ENCODE measurements at regions not wholly inside any gene's neighbourhood (a gene's known extent, or its start where the extent isn't known, plus 50 kb on each side); places are given as distances from the start of the nearest gene placed in this dataset.
"Not testable (repeated sequence)": the region's sequence is repeated elsewhere in the genome, so short reads cannot be mapped to it uniquely, and the experiment has no call there.

- DNase-seq, result no peak
Observed at GRCh38 chr4:60718874-60719273, 481.3 kb upstream of the ADGRL3 start.

- DNase-seq, result no peak
Observed at GRCh38 chr4:60721685-60722084, 478.4 kb upstream of the ADGRL3 start.

GRCh38 chr4:60723796-60724195, 476.3 kb upstream of the ADGRL3 start:
- DNase-seq, result no peak

GRCh38 chr4:60724623-60725022, 475.5 kb upstream of the ADGRL3 start:
- no peak for DNase-seq

GRCh38 chr4:60726779-60727178, 473.3 kb upstream of the ADGRL3 start:
- DNase-seq, result no peak

- DNase-seq, result no peak
Observed at GRCh38 chr4:60729194-60729593, 470.9 kb upstream of the ADGRL3 start.

- DNase-seq, result not testable (repeated sequence)
Observed at GRCh38 chr4:60729764-60730163, 470.4 kb upstream of the ADGRL3 start.

- no peak for DNase-seq
Observed at GRCh38 chr4:60737858-60738257, 462.3 kb upstream of the ADGRL3 start.

- no peak for DNase-seq
Observed at GRCh38 chr4:60743654-60744053, 456.5 kb upstream of the ADGRL3 start.

GRCh38 chr4:60744767-60745166, 455.4 kb upstream of the ADGRL3 start:
- no peak for DNase-seq

- no peak for DNase-seq
Observed at GRCh38 chr4:60745800-60746571, 454.1 kb upstream of the ADGRL3 start.

- DNase-seq, result no peak
Observed at GRCh38 chr4:60750962-60751361, 449.2 kb upstream of the ADGRL3 start.

GRCh38 chr4:60757986-60758680, 442.0 kb upstream of the ADGRL3 start:
- DNase-seq, result no peak

GRCh38 chr4:60759518-60760245, 440.4 kb upstream of the ADGRL3 start:
- no peak for DNase-seq

- DNase-seq, result no peak
Observed at GRCh38 chr4:60780874-60781273, 419.3 kb upstream of the ADGRL3 start.

GRCh38 chr4:60790608-60791007, 409.5 kb upstream of the ADGRL3 start:
- no peak for DNase-seq

GRCh38 chr4:60794372-60794771, 405.8 kb upstream of the ADGRL3 start:
- no peak for DNase-seq

GRCh38 chr4:60799214-60799613, 400.9 kb upstream of the ADGRL3 start:
- no peak for DNase-seq

GRCh38 chr4:60800701-60801100, 399.4 kb upstream of the ADGRL3 start:
- DNase-seq, result no peak

- peak; percentile 11 to 57 for DNase-seq
Observed at GRCh38 chr4:60805500-60806313, 394.4 kb upstream of the ADGRL3 start.

GRCh38 chr4:60808726-60809485, 391.2 kb upstream of the ADGRL3 start:
- no peak for DNase-seq

- no peak for DNase-seq
Observed at GRCh38 chr4:60809486-60809800, 390.7 kb upstream of the ADGRL3 start.

All from NCI-H2081 (cell line).